H1 (cell line): ENCODE measurements at regions not wholly inside any gene's neighbourhood (a gene's known extent, or its start where the extent isn't known, plus 50 kb on each side); places are given as distances from the start of the nearest gene placed in this dataset.

Source experiments
- CTCF ChIA-PET: fragments of 300-600 bp; sonication (Branson Sonifier 250); formaldehyde crosslinking; loops from one replicate; lab custom pipeline; 2021; ENCODE audit not compliant: partially characterized antibody; lab: Charles Lee
- POLR2A ChIA-PET: fragments of 300-600 bp; sonication (Branson Sonifier 250); formaldehyde crosslinking; loops from one replicate; lab custom pipeline; 2021; ENCODE audit warnings: inconsistent platforms; ENCODE audit not compliant: partially characterized antibody; lab: Charles Lee
- DNase-seq, 2 experiments: peaks; one replicate each; pipeline versions ENCODE4 v3.0.0 to v3.0.0-alpha.2; 2010 to 2022; ENCODE audit warnings: low spot score in 2 of 2, low read depth in 1 of 2, mixed read lengths in 1 of 2
- FAIRE-seq: peaks from 2 replicates; lab custom pipeline; 2011; peaks lifted over from hg19 to GRCh38; lab: Jason Lieb, UNC
- H2AFZ ChIP-seq: 2 replicates; pipeline ENCODE4 v1.8.1; 2012; ENCODE audit warnings: low read length, inconsistent platforms
- H2AK5ac ChIP-seq: 2 replicates; pipeline ENCODE4 v1.6.1; 2013; ENCODE audit warnings: low read depth, low read length
- H2BK120ac ChIP-seq: replicated peaks from 2 replicates; pipeline ENCODE3; 2013; ENCODE audit warnings: low read depth, low read length, inconsistent platforms
- H2BK12ac ChIP-seq: 2 replicates; pipeline ENCODE4 v1.6.1; 2013; ENCODE audit warnings: low read depth, low read length
- H2BK15ac ChIP-seq: 2 replicates; pipeline ENCODE4 v1.6.1; 2013; ENCODE audit warnings: low read length
- H2BK20ac ChIP-seq: 2 replicates; pipeline ENCODE4 v1.6.1; 2013; ENCODE audit warnings: low read length
- H2BK5ac ChIP-seq: 2 replicates; pipeline ENCODE4 v1.6.1; 2013; ENCODE audit warnings: low read depth, low read length
- H3K14ac ChIP-seq: 2 replicates; pipeline ENCODE4 v1.6.1; 2013; ENCODE audit warnings: inconsistent platforms; ENCODE audit not compliant: insufficient read length
- H3K18ac ChIP-seq: 2 replicates; pipeline ENCODE4 v1.6.1; 2013; ENCODE audit warnings: low read length; ENCODE audit errors: extremely low read depth
- H3K23ac ChIP-seq: 2 replicates; pipeline ENCODE4 v1.6.1; 2013; ENCODE audit warnings: inconsistent platforms; ENCODE audit not compliant: insufficient read length
- H3K23me2 ChIP-seq: 2 replicates; pipeline ENCODE4 v1.6.1; 2013; ENCODE audit warnings: low read depth, low read length
- H3K27ac ChIP-seq: 2 replicates; pipeline ENCODE4 v1.6.1; 2011; ENCODE audit warnings: low read depth, low read length, inconsistent platforms
- H3K27me3 ChIP-seq, 4 experiments: replicated peaks in 1 of 4; 1 replicate in 1 of 4; 2 replicates in 3 of 4; pipeline versions ENCODE4 v1.6.1 to v1.8.1; 2011 to 2013; ENCODE audit warnings: low read length in 3 of 4, mild to moderate bottlenecking in 3 of 4, inconsistent platforms in 2 of 4, mixed read lengths in 2 of 4, moderate library complexity in 1 of 4; ENCODE audit not compliant: control insufficient read depth in 3 of 4, insufficient read depth in 3 of 4; ENCODE audit errors: extremely low read depth in 1 of 4
- H3K36me3 ChIP-seq, 4 experiments: 2 replicates each; pipeline versions ENCODE4 v1.6.1 to v1.8.1; 2011 to 2013; ENCODE audit warnings: mild to moderate bottlenecking in 4 of 4, low read length in 3 of 4, moderate library complexity in 2 of 4, control low read depth in 1 of 4, inconsistent platforms in 1 of 4; ENCODE audit not compliant: insufficient read depth in 4 of 4, control insufficient read depth in 2 of 4
- H3K4ac ChIP-seq: replicated peaks from 2 replicates; pipeline ENCODE3; 2013; ENCODE audit warnings: low read length, low read depth, mixed read lengths, inconsistent platforms; ENCODE audit not compliant: insufficient read length
- H3K4me1 ChIP-seq, 4 experiments: replicated peaks in 1 of 4; 1 replicate in 1 of 4; 2 replicates in 3 of 4; pipeline versions ENCODE4 v1.6.1 to v1.8.1; 2011 to 2013; ENCODE audit warnings: low read length in 3 of 4, inconsistent platforms in 2 of 4, mixed read lengths in 1 of 4; ENCODE audit not compliant: insufficient read depth in 4 of 4, control insufficient read depth in 3 of 4
- H3K4me2 ChIP-seq, 2 experiments: 2 replicates each; pipeline versions ENCODE4 v1.6.1 to v1.8.1; 2011 to 2013; ENCODE audit warnings: low read depth in 2 of 2, low read length in 2 of 2, control low read depth in 1 of 2, inconsistent platforms in 1 of 2, mild to moderate bottlenecking in 1 of 2; ENCODE audit not compliant: insufficient read depth in 1 of 2
- H3K4me3 ChIP-seq, 4 experiments: fragments of 200-600, 300-600 bp in 1 of 4; sonication (generic), shearing (Covaris generic), sonication (Bioruptor Twin) in 1 of 4; 2 replicates each; pipeline versions ENCODE4 v1.5.1 to v1.8.1; 2011 to 2016; ENCODE audit warnings: low read length in 4 of 4, low read depth in 3 of 4, control low read depth in 2 of 4, inconsistent platforms in 2 of 4, mild to moderate bottlenecking in 2 of 4, mixed read lengths in 1 of 4, moderate library complexity in 1 of 4; ENCODE audit not compliant: insufficient read depth in 2 of 4; ENCODE audit errors: extremely low read depth in 1 of 4
- H3K56ac ChIP-seq: replicated peaks from 2 replicates; pipeline ENCODE3; 2013; ENCODE audit warnings: low read depth, mild to moderate bottlenecking, mixed read lengths, low read length, inconsistent platforms; ENCODE audit not compliant: insufficient read length
- H3K79me1 ChIP-seq: 2 replicates; pipeline ENCODE4 v1.6.1; 2013; ENCODE audit warnings: low read depth, low read length, control low read depth
- H3K79me2 ChIP-seq, 2 experiments: 2 replicates each; pipeline versions ENCODE4 v1.6.1 to v1.8.1; 2012 to 2013; ENCODE audit warnings: low read length in 2 of 2, mild to moderate bottlenecking in 2 of 2, inconsistent platforms in 1 of 2; ENCODE audit not compliant: insufficient read depth in 2 of 2, control insufficient read depth in 1 of 2
- H3K9ac ChIP-seq, 4 experiments: replicated peaks in 1 of 4; 1 replicate in 1 of 4; 2 replicates in 3 of 4; pipeline versions ENCODE4 v1.6.1 to v1.8.1; 2011 to 2013; ENCODE audit warnings: low read depth in 3 of 4, low read length in 3 of 4, control low read depth in 2 of 4, mild to moderate bottlenecking in 2 of 4, moderate library complexity in 2 of 4, inconsistent platforms in 1 of 4; ENCODE audit errors: extremely low read depth in 1 of 4
- H3K9me3 ChIP-seq, 2 experiments: 2 replicates each; pipeline versions ENCODE4 v1.6.1 to v1.8.1; 2012 to 2013; ENCODE audit warnings: mild to moderate bottlenecking in 2 of 2, moderate library complexity in 2 of 2, control low read depth in 1 of 2, inconsistent platforms in 1 of 2, low read depth in 1 of 2, low read length in 1 of 2, mixed read lengths in 1 of 2; ENCODE audit not compliant: insufficient read depth in 2 of 2
- H4K20me1 ChIP-seq, 2 experiments: replicated peaks in 1 of 2; 2 replicates each; pipeline versions ENCODE3 to v1.8.1; 2011 to 2013; ENCODE audit warnings: inconsistent platforms in 2 of 2, low read length in 2 of 2, mild to moderate bottlenecking in 1 of 2; ENCODE audit not compliant: insufficient read depth in 2 of 2, control insufficient read depth in 1 of 2
- H4K5ac ChIP-seq: 2 replicates; pipeline ENCODE4 v1.6.1; 2013; ENCODE audit warnings: low read length, low read depth, mixed read lengths, inconsistent platforms; ENCODE audit not compliant: insufficient read length
- H4K8ac ChIP-seq: 2 replicates; pipeline ENCODE4 v1.8.0; 2013; ENCODE audit warnings: mild to moderate bottlenecking, moderate library complexity, low read length, inconsistent platforms; ENCODE audit not compliant: insufficient read depth; ENCODE audit errors: extremely low read depth
- H4K91ac ChIP-seq: replicated peaks from 2 replicates; pipeline ENCODE3; 2013; ENCODE audit warnings: low read length, mixed read lengths, inconsistent platforms; ENCODE audit not compliant: insufficient read length
- BACH1 ChIP-seq: IDR thresholded peaks from 2 replicates; pipeline ENCODE4 v1.6.1; 2012; ENCODE audit warnings: low read length, improper control_type of control experiment
- CBX5 ChIP-seq: fragments of 300-800, 300-1000 bp; sonication (generic); IDR thresholded peaks from 2 replicates; pipeline ENCODE4 v1.7.1; 2016; ENCODE audit warnings: antibody characterized with exemption, low read length, low read depth
- CTBP2 ChIP-seq: IDR thresholded peaks from 2 replicates; pipeline ENCODE4 v1.7.0; 2011; ENCODE audit warnings: borderline replicate concordance, mild to moderate bottlenecking, moderate library complexity, mixed read lengths, low read length; ENCODE audit not compliant: insufficient read depth, insufficient read length
- RAD21 ChIP-seq, 2 experiments: IDR thresholded peaks in 1 of 2; conservative IDR thresholded peaks in 1 of 2; 2 replicates each; pipeline ENCODE4 v1.6.1; 2011; ENCODE audit warnings: low read depth in 2 of 2, low read length in 2 of 2, improper control_type of control experiment in 1 of 2, inconsistent platforms in 1 of 2, mild to moderate bottlenecking in 1 of 2, moderate library complexity in 1 of 2
- RBBP5 ChIP-seq: IDR thresholded peaks from 2 replicates; pipeline ENCODE4 v1.7.1; 2012; ENCODE audit warnings: low read depth, mild to moderate bottlenecking, inconsistent platforms, low read length, moderate library complexity, borderline replicate concordance
- RFX5 ChIP-seq: IDR thresholded peaks from 2 replicates; pipeline ENCODE4 v1.6.1; 2011; ENCODE audit warnings: low read depth, low read length, improper control_type of control experiment, borderline replicate concordance
- SRF ChIP-seq: IDR thresholded peaks from 2 replicates; pipeline ENCODE4 v1.6.1; 2011; ENCODE audit warnings: mild to moderate bottlenecking, low read depth, low read length, moderate library complexity
- TAF1 ChIP-seq: IDR thresholded peaks from 2 replicates; pipeline ENCODE4 v1.6.1; 2011; ENCODE audit warnings: mild to moderate bottlenecking, low read depth, low read length
- TCF12 ChIP-seq: IDR thresholded peaks from 2 replicates; pipeline ENCODE4 v1.6.1; 2011; ENCODE audit warnings: low read depth, mild to moderate bottlenecking, low read length
- WGBS, 2 experiments: shearing (Covaris generic) in 1 of 2; methylation state at CpG; one replicate each; pipeline versions ENCODE4 v1.1.6 to v1.1.7; 2013 to 2015; ENCODE audit warnings: low lambda C conversion rate in 2 of 2, mixed read lengths in 2 of 2, inconsistent platforms in 1 of 2, low coverage in 1 of 2, missing lambda C conversion rate in 1 of 2; ENCODE audit not compliant: insufficient replicate concordance in 2 of 2, insufficient coverage in 1 of 2, insufficient read length in 1 of 2; ENCODE audit errors: extremely low coverage in 1 of 2, missing lambda C conversion rate in 1 of 2; 5-methylcytosine and 5-hydroxymethylcytosine counted together

- 92% methylated on average over 2 of the region's 2 CpGs; no CpG with 5 or more reads in 1 of the 2 experiments for WGBS, 2 experiments
- CTCF ChIA-PET, result interaction anchor here (0.7 kb wide), 1 partner anchor 1650 kb away, joined by 3 read pairs; no protein-coding TSS in a partner anchor
- no peak overlapping the region for H2BK5ac ChIP-seq
Observed at GRCh38 chr11:110939471-110939870, 227.2 kb upstream of the ARHGAP20 start.

More at GRCh38 chr11:110939471-110939870, 227.2 kb upstream of the ARHGAP20 start:
- Histone ChIP-seq H2BK12ac (no peak overlapping the region), H3K4me1 (no peaks in the 10 kb centered on the region), H3K4me2 (no peak overlapping the region), H3K23ac (no peak overlapping the region), H3K79me2 (no peaks in the 10 kb centered on the region), H2BK15ac (no peak overlapping the region), H3K9me3 (no peaks in the 10 kb centered on the region), H3K79me1 (no peaks in the 10 kb centered on the region), H3K18ac (no peak overlapping the region), H3K4me3 (no peak overlapping the region), H4K5ac (no peak overlapping the region), H2BK120ac (no peak overlapping the region), H2AK5ac (no peak overlapping the region), H3K36me3 (no peaks in the 10 kb centered on the region), H2AFZ (no peak overlapping the region), H3K9ac (no peak overlapping the region), H3K23me2 (no peaks in the 10 kb centered on the region), H3K4ac (no peak overlapping the region), H4K8ac (no peak overlapping the region), H3K27me3 (peaks cover 0 to 1% (median 0%) of the 10 kb centered on the region in 4 experiments; a peak in 1 of 7 replicates), H4K20me1 (no peaks in the 10 kb centered on the region), H4K91ac (no peak overlapping the region), H2BK20ac (no peak overlapping the region), H3K56ac (no peak overlapping the region), H3K14ac (no peak overlapping the region), H3K27ac (no peak overlapping the region)
- POLR2A ChIA-PET, result no interaction called here
- DNase-seq (no peak), FAIRE-seq (no peak)
- TF ChIP-seq SRF (no peak), RFX5 (no peak), RAD21 (IDR thresholded peaks at IDR 0.05 in 1 of 2, conservative IDR thresholded peaks at IDR 0.05 in 1 of 2; ENCODE audit: low read depth in 2 of 2, low read length in 2 of 2) (no peak), CTBP2 (no peak), RBBP5 (no peak), TAF1 (no peak), CBX5 (no peak), BACH1 (no peak), TCF12 (no peak)
